A549 (cell line): ENCODE measurements at regions not wholly inside any gene's neighbourhood (a gene's known extent, or its start where the extent isn't known, plus 50 kb on each side); places are given as distances from the start of the nearest gene placed in this dataset.

Experiments
- ATAC-seq, 2 experiments: fragments of 200-7000 bp in 1 of 2; fragments of >200 bp in 1 of 2; cut with Nextera tagmentation in 1 of 2; cut with Tn5 transposase in 1 of 2; 3 replicates each; pipeline versions ENCODE4 v1.8.0 to v1.9.1; 2018 to 2020; ENCODE audit warnings: mild to moderate bottlenecking in 1 of 2, moderate library complexity in 1 of 2
- CTCF ChIA-PET: fragments of 300-600 bp; sonication (Branson Sonifier 250); formaldehyde crosslinking; extraction: SDS; loops from one replicate; lab custom pipeline; 2021; ENCODE audit warnings: antibody characterized with exemption, inconsistent platforms; lab: Yijun Ruan, JAX
- POLR2A ChIA-PET: fragments of 350-600 bp; formaldehyde crosslinking; extraction: SDS; loops from one replicate; lab custom pipeline; 2021; ENCODE audit warnings: antibody characterized with exemption, inconsistent platforms; lab: Yijun Ruan, JAX
- DNase-seq, 2 experiments: peaks; one replicate each; pipeline versions ENCODE4 v3.0.0 to v3.0.0-alpha.2; 2011 to 2016; ENCODE audit warnings: low read depth in 1 of 2, low spot score in 1 of 2
- FAIRE-seq: peaks from 2 replicates; lab custom pipeline; 2011; peaks lifted over from hg19 to GRCh38; lab: Jason Lieb, UNC
- H3K27ac ChIP-seq, 2 experiments: fragments of >200 bp; sonication (Bioruptor Twin); formaldehyde crosslinking; 3 replicates each; pipeline ENCODE4 v1.5.1; 2016 to 2017
- H3K4me1 ChIP-seq: fragments of >200 bp; sonication (Bioruptor Twin); formaldehyde crosslinking; 3 replicates; pipeline ENCODE4 v1.6.1; 2016
- H3K4me2 ChIP-seq: fragments of >200 bp; sonication (Bioruptor Twin); formaldehyde crosslinking; 3 replicates; pipeline ENCODE4 v1.6.1; 2016
- H3K4me3 ChIP-seq: fragments of >200 bp; sonication (Bioruptor Twin); formaldehyde crosslinking; 3 replicates; pipeline ENCODE4 v1.5.1; 2016
- H3K9me3 ChIP-seq: fragments of >200 bp; sonication (Bioruptor Twin); formaldehyde crosslinking; 3 replicates; pipeline ENCODE4 v1.6.1; 2016
- CBX2 ChIP-seq: fragments of 200-600 bp; sonication (generic); IDR thresholded peaks from 2 replicates; pipeline ENCODE4 v1.6.1; 2016; ENCODE audit warnings: low read depth, mild to moderate bottlenecking, borderline replicate concordance
- CBX8 ChIP-seq: fragments of 200-600 bp; sonication (generic); IDR thresholded peaks from 2 replicates; pipeline ENCODE4 v1.6.1; 2016
- EHF ChIP-seq: fragments of 250-450 bp; sonication (Bioruptor Pico); IDR thresholded peaks from 2 replicates; pipeline ENCODE4 v1.5.0; 2020; ENCODE audit warnings: mild to moderate bottlenecking
- EHMT2 ChIP-seq: fragments of 200-600 bp; sonication (generic); IDR thresholded peaks from 2 replicates; pipeline ENCODE4 v1.6.1; 2016; ENCODE audit warnings: antibody characterized with exemption, low read depth, mild to moderate bottlenecking, moderate library complexity
- EP300 ChIP-seq, 2 experiments: fragments of >200 bp; sonication (Bioruptor Twin); formaldehyde crosslinking; IDR thresholded peaks; 2 replicates in 1 of 2; 3 replicates in 1 of 2; pipeline ENCODE4 v1.6.1; 2016 to 2017
- ESRRA ChIP-seq: fragments of 150-350 bp; IDR thresholded peaks from 2 replicates; pipeline ENCODE4 v1.6.1; 2014; ENCODE audit warnings: mild to moderate bottlenecking, low read length, borderline replicate concordance
- FOSB ChIP-seq: fragments of 250-450 bp; sonication (Bioruptor Pico); IDR thresholded peaks from 2 replicates; pipeline ENCODE4 v1.5.0; 2020; ENCODE audit warnings: mild to moderate bottlenecking, moderate library complexity
- FOXS1 ChIP-seq: fragments of 250-450 bp; sonication (Bioruptor Pico); IDR thresholded peaks from 2 replicates; pipeline ENCODE4 v1.5.0; 2020; ENCODE audit warnings: mild to moderate bottlenecking, moderate library complexity
- HOXA7 ChIP-seq: fragments of 250-450 bp; sonication (Bioruptor Pico); IDR thresholded peaks from 2 replicates; pipeline ENCODE4 v1.5.0; 2020; ENCODE audit warnings: mild to moderate bottlenecking, moderate library complexity
- MYC ChIP-seq: IDR thresholded peaks from 2 replicates; pipeline ENCODE4 v1.6.1; 2012; ENCODE audit warnings: mild to moderate bottlenecking, inconsistent platforms, low read length, improper control_type of control experiment, borderline replicate concordance
- NFE2L2 ChIP-seq: fragments of 150-350 bp; conservative IDR thresholded peaks from 2 replicates; pipeline ENCODE4 v1.6.1; 2014; ENCODE audit warnings: low read length
- NR3C1 ChIP-seq: fragments of >200 bp; sonication (Bioruptor Twin); formaldehyde crosslinking; IDR thresholded peaks from 3 replicates; pipeline ENCODE4 v1.6.1; 2017
- POLR2A ChIP-seq: IDR thresholded peaks from 2 replicates; pipeline ENCODE4 v1.6.1; 2012; ENCODE audit warnings: mild to moderate bottlenecking, low read length
- RAD21 ChIP-seq, 2 experiments: fragments of >200 bp in 1 of 2; sonication (Bioruptor Twin) in 1 of 2; formaldehyde crosslinking in 1 of 2; IDR thresholded peaks in 1 of 2; conservative IDR thresholded peaks in 1 of 2; 2 replicates in 1 of 2; 3 replicates in 1 of 2; pipeline ENCODE4 v1.6.1; 2012 to 2018; ENCODE audit warnings: inconsistent platforms in 1 of 2
- RARB ChIP-seq: fragments of 250-450 bp; sonication (Bioruptor Pico); IDR thresholded peaks from 2 replicates; pipeline ENCODE4 v1.8.0; 2021; ENCODE audit warnings: mild to moderate bottlenecking, moderate library complexity
- RCOR1 ChIP-seq: fragments of 150-350 bp; IDR thresholded peaks from 2 replicates; pipeline ENCODE4 v1.6.1; 2014; ENCODE audit warnings: antibody characterized with exemption, low read length, low read depth
- SMC3 ChIP-seq: fragments of >200 bp; sonication (Bioruptor Twin); formaldehyde crosslinking; IDR thresholded peaks from 3 replicates; pipeline ENCODE4 v1.6.1; 2018; ENCODE audit warnings: inconsistent platforms
- SREBF2 ChIP-seq: fragments of 450-650 bp; IDR thresholded peaks from 2 replicates; pipeline ENCODE4 v1.6.1; 2014; ENCODE audit warnings: mild to moderate bottlenecking, moderate library complexity
- ZC3H11A ChIP-seq: fragments of 450-650 bp; IDR thresholded peaks from 2 replicates; pipeline ENCODE4 v1.6.1; 2014; ENCODE audit warnings: antibody characterized with exemption, mild to moderate bottlenecking
- ZFP36 ChIP-seq: fragments of 450-650 bp; IDR thresholded peaks from 2 replicates; pipeline ENCODE4 v1.6.1; 2014; ENCODE audit warnings: borderline replicate concordance; ENCODE audit not compliant: partially characterized antibody
- ZSCAN20 ChIP-seq: fragments of 250-450 bp; sonication (Bioruptor Pico); IDR thresholded peaks from 2 replicates; pipeline ENCODE4 v1.8.0; 2022; ENCODE audit warnings: mild to moderate bottlenecking, moderate library complexity
- WGBS: methylation state at CpG from one replicate; pipeline ENCODE4 v1.1.6; 2017; ENCODE audit errors: missing lambda C conversion rate; 5-methylcytosine and 5-hydroxymethylcytosine counted together
- TF ChIP-seq, protein P1 (sequence below): fragments of 450-650 bp; IDR thresholded peaks from 2 replicates; pipeline ENCODE4 v1.6.1; 2014; ENCODE audit warnings: antibody characterized with exemption
- TF ChIP-seq, protein P2 (sequence below): fragments of >200 bp; sonication (Bioruptor Twin); formaldehyde crosslinking; IDR thresholded peaks from 3 replicates; pipeline ENCODE4 v1.6.1; 2016
- TF ChIP-seq, protein P3 (sequence below): IDR thresholded peaks from 2 replicates; pipeline ENCODE4 v1.6.1; 2012
- TF ChIP-seq, protein P4 (sequence below): IDR thresholded peaks from 2 replicates; pipeline ENCODE4 v1.6.1; 2012
- TF ChIP-seq, protein P5 (sequence below): fragments of >200 bp; sonication (Bioruptor Twin); formaldehyde crosslinking; IDR thresholded peaks from 3 replicates; pipeline ENCODE4 v1.5.1; 2016

DNA sequence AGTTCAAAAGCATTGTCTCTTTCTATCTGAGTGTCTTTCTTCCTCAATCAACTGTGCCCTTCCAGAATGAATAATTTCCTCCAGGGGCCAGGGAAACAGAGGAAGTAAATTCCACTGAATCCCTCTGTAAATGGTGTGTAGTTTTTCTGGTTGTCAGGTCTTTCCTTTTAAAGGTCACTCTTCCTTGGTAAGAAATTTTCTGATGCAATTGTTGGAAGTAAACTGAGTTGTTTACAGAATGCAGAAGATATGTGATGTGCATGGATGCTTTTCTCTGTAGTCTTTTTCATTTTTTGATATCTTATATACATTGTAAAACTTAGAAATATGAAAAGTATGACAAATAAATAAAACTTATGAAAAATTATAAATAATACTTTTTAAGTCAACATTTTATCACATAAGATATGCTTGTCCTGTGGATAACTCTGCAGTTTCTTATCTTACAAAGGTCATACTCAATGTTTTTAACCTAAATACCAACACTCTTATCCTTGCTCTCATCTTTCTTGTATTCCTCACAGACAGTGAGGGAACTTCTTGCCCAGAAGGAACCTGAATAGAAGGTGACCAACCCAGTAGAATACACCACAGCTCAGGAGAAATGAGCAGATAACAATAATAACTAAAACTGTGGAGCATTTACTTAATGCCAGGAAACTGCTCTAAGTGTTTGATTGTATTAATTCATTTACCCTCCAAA lies 234.5 kb downstream of the METTL4 start:
- Histone ChIP-seq H3K9me3 (no peaks in the 10 kb centered on the region), H3K4me2 (no peak overlapping the region), H3K27ac (no peak overlapping the region), H3K4me3 (no peak overlapping the region), H3K4me1 (no peaks in the 10 kb centered on the region)
- no peak for ATAC-seq
- DNase-seq, result no peak
- no peak for TF ChIP-seq MYC
- no peak for TF ChIP-seq ZFP36
- TF ChIP-seq RARB (CRISPR knock-in tag), result no peak
- TF ChIP-seq NR3C1, result no peak
- no peak for TF ChIP-seq CBX2
- TF ChIP-seq NFE2L2, result no peak
- no peak for TF ChIP-seq EP300 (IDR thresholded peaks at IDR 0.05)
- TF ChIP-seq, protein P1, sequence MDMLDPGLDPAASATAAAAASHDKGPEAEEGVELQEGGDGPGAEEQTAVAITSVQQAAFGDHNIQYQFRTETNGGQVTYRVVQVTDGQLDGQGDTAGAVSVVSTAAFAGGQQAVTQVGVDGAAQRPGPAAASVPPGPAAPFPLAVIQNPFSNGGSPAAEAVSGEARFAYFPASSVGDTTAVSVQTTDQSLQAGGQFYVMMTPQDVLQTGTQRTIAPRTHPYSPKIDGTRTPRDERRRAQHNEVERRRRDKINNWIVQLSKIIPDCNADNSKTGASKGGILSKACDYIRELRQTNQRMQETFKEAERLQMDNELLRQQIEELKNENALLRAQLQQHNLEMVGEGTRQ, result no peak
- no peak for TF ChIP-seq SMC3
- no peak for TF ChIP-seq RCOR1
- ChIA-PET CTCF (interaction anchor here (0.7 kb wide), 1 partner anchor 18 kb away, joined by 3 read pairs; no protein-coding TSS in a partner anchor), POLR2A (no interaction called here)
- FAIRE-seq, result no peak

DNA sequence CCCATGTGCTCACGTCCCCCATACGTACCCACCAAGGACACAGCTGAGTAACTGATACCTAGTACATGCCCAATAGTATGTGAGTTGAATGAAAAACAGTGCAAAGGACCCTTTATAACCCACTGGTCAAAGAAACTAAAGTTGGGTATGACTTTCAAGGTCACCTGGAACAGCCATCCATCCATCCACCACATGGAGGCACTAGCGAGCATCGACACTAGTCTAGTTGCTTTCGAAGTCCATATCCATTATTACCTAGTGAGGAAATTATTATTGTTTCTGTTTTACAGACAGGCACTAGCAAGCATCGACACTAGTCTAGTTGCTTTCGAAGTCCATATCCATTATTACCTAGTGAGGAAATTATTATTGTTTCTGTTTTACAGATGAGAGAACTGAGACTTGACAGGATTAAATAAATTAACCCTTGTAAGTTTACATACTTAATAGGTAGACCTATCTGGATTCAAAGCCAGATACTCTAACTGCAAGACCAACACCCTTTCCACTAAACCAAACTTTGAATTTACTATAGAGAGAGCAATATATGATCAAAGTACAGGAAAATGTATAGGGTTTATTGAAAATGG lies 233.7 kb downstream of the METTL4 start:
- no peak for FAIRE-seq
- DNase-seq, result peak; percentile 1 to 29
- ChIA-PET CTCF (no interaction called here), POLR2A (no interaction called here)
- peak in 1 of 2 experiments; percentile 42; a peak in 1 of 6 replicates for ATAC-seq
- TF ChIP-seq NR3C1 (no peak), SREBF2 (no peak), FOXS1 (CRISPR knock-in tag) (no peak), EHF (no peak), ZC3H11A (no peak), POLR2A (no peak), ESRRA (no peak), RAD21 (conservative IDR thresholded peaks at IDR 0.05 in 1 of 2, IDR thresholded peaks at IDR 0.05 in 1 of 2) (peak in 1 of 2 experiments; percentile 45; a peak in 2 of 5 replicates), HOXA7 (CRISPR knock-in tag) (no peak), FOSB (no peak), ZSCAN20 (CRISPR knock-in tag) (no peak), EHMT2 (no peak), SMC3 (peak; percentile 38; the same call in 2 of the 3 replicates), CBX8 (no peak)
- TF ChIP-seq, protein P2, sequence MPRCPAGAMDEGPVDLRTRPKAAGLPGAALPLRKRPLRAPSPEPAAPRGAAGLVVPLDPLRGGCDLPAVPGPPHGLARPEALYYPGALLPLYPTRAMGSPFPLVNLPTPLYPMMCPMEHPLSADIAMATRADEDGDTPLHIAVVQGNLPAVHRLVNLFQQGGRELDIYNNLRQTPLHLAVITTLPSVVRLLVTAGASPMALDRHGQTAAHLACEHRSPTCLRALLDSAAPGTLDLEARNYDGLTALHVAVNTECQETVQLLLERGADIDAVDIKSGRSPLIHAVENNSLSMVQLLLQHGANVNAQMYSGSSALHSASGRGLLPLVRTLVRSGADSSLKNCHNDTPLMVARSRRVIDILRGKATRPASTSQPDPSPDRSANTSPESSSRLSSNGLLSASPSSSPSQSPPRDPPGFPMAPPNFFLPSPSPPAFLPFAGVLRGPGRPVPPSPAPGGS, result no peak
- TF ChIP-seq, protein P3, sequence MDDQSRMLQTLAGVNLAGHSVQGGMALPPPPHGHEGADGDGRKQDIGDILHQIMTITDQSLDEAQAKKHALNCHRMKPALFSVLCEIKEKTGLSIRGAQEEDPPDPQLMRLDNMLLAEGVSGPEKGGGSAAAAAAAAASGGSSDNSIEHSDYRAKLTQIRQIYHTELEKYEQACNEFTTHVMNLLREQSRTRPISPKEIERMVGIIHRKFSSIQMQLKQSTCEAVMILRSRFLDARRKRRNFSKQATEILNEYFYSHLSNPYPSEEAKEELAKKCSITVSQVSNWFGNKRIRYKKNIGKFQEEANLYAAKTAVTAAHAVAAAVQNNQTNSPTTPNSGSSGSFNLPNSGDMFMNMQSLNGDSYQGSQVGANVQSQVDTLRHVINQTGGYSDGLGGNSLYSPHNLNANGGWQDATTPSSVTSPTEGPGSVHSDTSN, result no peak
- TF ChIP-seq, protein P4, sequence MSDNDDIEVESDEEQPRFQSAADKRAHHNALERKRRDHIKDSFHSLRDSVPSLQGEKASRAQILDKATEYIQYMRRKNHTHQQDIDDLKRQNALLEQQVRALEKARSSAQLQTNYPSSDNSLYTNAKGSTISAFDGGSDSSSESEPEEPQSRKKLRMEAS, result no peak
- TF ChIP-seq, protein P5, sequence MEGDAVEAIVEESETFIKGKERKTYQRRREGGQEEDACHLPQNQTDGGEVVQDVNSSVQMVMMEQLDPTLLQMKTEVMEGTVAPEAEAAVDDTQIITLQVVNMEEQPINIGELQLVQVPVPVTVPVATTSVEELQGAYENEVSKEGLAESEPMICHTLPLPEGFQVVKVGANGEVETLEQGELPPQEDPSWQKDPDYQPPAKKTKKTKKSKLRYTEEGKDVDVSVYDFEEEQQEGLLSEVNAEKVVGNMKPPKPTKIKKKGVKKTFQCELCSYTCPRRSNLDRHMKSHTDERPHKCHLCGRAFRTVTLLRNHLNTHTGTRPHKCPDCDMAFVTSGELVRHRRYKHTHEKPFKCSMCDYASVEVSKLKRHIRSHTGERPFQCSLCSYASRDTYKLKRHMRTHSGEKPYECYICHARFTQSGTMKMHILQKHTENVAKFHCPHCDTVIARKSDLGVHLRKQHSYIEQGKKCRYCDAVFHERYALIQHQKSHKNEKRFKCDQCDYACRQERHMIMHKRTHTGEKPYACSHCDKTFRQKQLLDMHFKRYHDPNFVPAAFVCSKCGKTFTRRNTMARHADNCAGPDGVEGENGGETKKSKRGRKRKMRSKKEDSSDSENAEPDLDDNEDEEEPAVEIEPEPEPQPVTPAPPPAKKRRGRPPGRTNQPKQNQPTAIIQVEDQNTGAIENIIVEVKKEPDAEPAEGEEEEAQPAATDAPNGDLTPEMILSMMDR, result peak; percentile 21; the same call in 1 of the 3 replicates
- no peak overlapping the region for H3K27ac ChIP-seq
- 48% methylated on average over 7 of the region's 7 CpGs for WGBS
- H3K4me3 ChIP-seq, result no peak overlapping the region
- no peaks in the 10 kb centered on the region for H3K4me1 ChIP-seq
- H3K4me2 ChIP-seq, result no peak overlapping the region
- H3K9me3 ChIP-seq, result no peaks in the 10 kb centered on the region
